PFSK-1 (cell line): ENCODE measurements at regions not wholly inside any gene's neighbourhood (a gene's known extent, or its start where the extent isn't known, plus 50 kb on each side); places are given as distances from the start of the nearest gene placed in this dataset.

ENCODE experiments used
- FOXP2 ChIP-seq: optimal IDR thresholded peaks from 2 replicates; pipeline ENCODE3; 2011; ENCODE audit warnings: borderline replicate concordance, control low read depth, inconsistent platforms; ENCODE audit not compliant: insufficient read depth; ENCODE audit errors: extremely low read length, extremely low read depth
- POLR2AphosphoS5 ChIP-seq: IDR thresholded peaks from 2 replicates; pipeline ENCODE4 v1.6.1; 2012; ENCODE audit warnings: low read depth, mild to moderate bottlenecking, control low read depth, low read length, moderate library complexity
- REST ChIP-seq, 2 experiments: IDR thresholded peaks; 2 replicates each; pipeline versions ENCODE4 v1.6.1 to v1.8.0; 2011 to 2012; ENCODE audit warnings: low read depth in 2 of 2, low read length in 2 of 2, control low read depth in 1 of 2, inconsistent platforms in 1 of 2, mild to moderate bottlenecking in 1 of 2, moderate library complexity in 1 of 2; ENCODE audit not compliant: insufficient read depth in 1 of 2
- SIN3A ChIP-seq: IDR thresholded peaks from 2 replicates; pipeline ENCODE4 v1.6.1; 2012; ENCODE audit warnings: mild to moderate bottlenecking, low read length, moderate library complexity, borderline replicate concordance; ENCODE audit not compliant: insufficient read depth
- TAF1 ChIP-seq: IDR thresholded peaks from 2 replicates; pipeline ENCODE4 v1.6.1; 2012; ENCODE audit warnings: low read length, control low read depth, borderline replicate concordance; ENCODE audit not compliant: insufficient read depth

DNA sequence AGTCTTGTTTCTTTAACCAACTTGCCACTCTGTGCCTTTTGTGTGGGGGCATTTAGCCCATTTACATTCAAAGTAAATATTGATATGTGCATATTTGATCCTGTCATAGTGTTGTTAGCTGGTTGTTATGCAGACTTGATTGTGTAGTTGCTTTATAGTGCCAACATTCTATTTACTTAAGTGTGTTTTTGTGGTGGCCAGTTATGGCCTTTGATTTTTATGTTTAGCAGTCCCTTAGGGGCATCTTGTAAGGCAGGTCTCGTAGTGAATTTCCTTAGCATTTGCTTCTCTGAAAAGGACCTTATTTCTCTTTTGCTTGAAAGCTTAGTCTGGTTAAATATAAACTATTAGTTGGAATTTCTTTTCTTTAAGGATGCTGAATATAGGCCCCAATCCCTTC lies 282.8 kb upstream of the NECTIN3 start:
- TF ChIP-seq SIN3A (no peak), REST (IDR thresholded peaks at IDR 0.05; ENCODE audit: insufficient read depth in 1 of 2, low read depth in 2 of 2, low read length in 2 of 2) (no peak), FOXP2 (no peak), POLR2AphosphoS5 (no peak), TAF1 (no peak)

DNA sequence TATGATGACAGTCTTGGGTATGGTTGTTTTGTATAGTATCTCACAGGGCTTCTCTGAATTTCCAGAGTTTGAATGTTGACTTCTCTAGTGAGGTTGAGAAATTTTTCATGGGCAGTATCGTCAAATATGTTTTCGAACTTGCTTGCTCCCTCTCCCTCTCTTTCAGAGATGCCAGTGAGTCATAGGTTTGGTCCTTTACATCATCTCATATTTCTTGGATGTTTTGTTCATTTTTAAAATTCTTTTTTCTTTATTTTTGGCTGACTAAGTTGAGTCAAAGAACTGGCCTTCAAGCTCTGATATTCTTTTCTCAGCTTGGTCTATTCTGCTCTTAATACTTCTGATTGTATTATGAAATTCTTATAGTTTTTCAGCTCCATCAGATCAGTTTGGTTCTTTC lies 282.3 kb upstream of the NECTIN3 start:
- TF ChIP-seq TAF1 = no peak
- no peak for TF ChIP-seq SIN3A
- TF ChIP-seq FOXP2 = no peak
- TF ChIP-seq REST (IDR thresholded peaks at IDR 0.05; ENCODE audit: insufficient read depth in 1 of 2, low read depth in 2 of 2, low read length in 2 of 2) = no peak
- no peak for TF ChIP-seq POLR2AphosphoS5

GRCh38 chr3:110790631-110791030 lies 281.0 kb upstream of the NECTIN3 start:
- TF ChIP-seq FOXP2 (no peak), REST (IDR thresholded peaks at IDR 0.05; ENCODE audit: insufficient read depth in 1 of 2, low read depth in 2 of 2, low read length in 2 of 2) (no peak), TAF1 (no peak)

- TF ChIP-seq POLR2AphosphoS5 = no peak
- TF ChIP-seq SIN3A = no peak
- no peak for TF ChIP-seq FOXP2
- no peak for TF ChIP-seq TAF1
- no peak for TF ChIP-seq REST (IDR thresholded peaks at IDR 0.05; ENCODE audit: insufficient read depth in 1 of 2, low read depth in 2 of 2, low read length in 2 of 2)
Measured at GRCh38 chr3:110791995-110792686, 279.5 kb upstream of the NECTIN3 start.

DNA sequence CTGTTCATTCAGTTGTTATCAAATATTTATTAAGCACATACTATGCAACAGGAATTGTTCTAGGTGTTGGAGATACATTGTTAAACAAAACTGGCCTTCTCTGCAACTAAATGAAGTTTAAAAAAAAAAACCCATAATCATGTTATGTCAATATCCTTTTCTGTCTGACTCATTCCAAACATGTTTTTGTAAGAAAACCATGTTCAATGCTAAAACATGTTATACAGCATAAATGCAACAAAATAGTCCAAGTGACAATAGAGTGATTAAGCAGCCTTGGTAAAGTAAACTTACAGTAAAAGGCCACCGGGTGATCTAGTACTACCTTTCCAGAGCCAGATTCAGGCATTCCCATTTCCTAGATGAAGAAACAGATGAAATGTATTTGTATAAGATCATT lies 278.0 kb upstream of the NECTIN3 start:
- TF ChIP-seq TAF1 = no peak
- no peak for TF ChIP-seq REST (IDR thresholded peaks at IDR 0.05; ENCODE audit: insufficient read depth in 1 of 2, low read depth in 2 of 2, low read length in 2 of 2)
- TF ChIP-seq FOXP2 = no peak
- TF ChIP-seq POLR2AphosphoS5 = no peak
- no peak for TF ChIP-seq SIN3A
